ENCODE measurements at regions not wholly inside any gene's neighbourhood (a gene's known extent, or its start where the extent isn't known, plus 50 kb on each side); places are given as distances from the start of the nearest gene placed in this dataset.

DNA sequence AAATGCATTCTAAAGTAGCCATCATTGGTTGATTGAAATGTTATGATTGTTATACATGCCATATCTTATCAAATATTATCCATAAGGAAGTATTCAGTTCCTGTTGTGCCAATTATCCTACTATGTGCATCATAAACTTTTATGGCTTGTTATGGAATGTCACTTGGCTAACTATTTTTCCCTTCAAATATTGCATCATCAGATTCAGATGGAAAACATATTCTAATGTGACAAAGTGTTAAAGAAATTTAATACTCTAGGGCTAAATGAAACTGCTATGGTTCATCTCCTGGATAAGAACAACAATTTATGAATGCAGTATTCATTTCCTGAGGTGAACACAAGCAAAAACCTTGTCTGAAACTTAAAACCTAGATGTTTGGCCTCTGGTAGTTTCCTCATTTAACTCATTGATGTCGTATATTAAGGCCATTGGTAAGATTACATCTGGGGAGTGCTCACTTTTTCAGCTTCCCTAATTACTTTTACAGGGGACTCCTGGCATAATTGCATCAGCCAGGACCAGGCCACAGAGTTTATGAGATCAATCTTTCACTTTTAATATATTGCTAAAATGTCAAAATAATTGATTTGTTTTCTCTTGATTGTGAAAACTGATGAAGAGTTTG is 134.9 kb upstream of the CEP162 start:
- Histone ChIP-seq H3K36me3 (ENCODE audit: control insufficient read depth in 2 of 2, extremely low read depth in 1 of 2, insufficient read depth in 2 of 2, low read length in 2 of 2) (no peaks in the 10 kb centered on the region), H3K4me1 (ENCODE audit: control insufficient read depth, extremely low read depth, insufficient read depth, low read length) (no peaks in the 10 kb centered on the region), H3K27me3 (ENCODE audit: control insufficient read depth in 2 of 2, insufficient read depth in 2 of 2, low read length in 2 of 2) (peaks cover 0 to 4% of the 10 kb centered on the region in 2 experiments), H3K79me2 (ENCODE audit: control insufficient read depth, insufficient read depth, low read length) (no peaks in the 10 kb centered on the region), H4K20me1 (replicated peaks; ENCODE audit: control insufficient read depth, extremely low read depth, insufficient read depth, low read length) (no peaks in the 10 kb centered on the region), H3K27ac (ENCODE audit: insufficient read depth, low read depth, low read length) (no peak overlapping the region), H3K9ac (replicated peaks; ENCODE audit: extremely low read depth, insufficient read depth, low read length) (no peak overlapping the region), H3K4me3 (replicated peaks in 1 of 3; ENCODE audit: insufficient read depth in 1 of 3, low read depth in 1 of 3, low read length in 3 of 3) (no peak overlapping the region), H2AFZ (ENCODE audit: low read depth, low read length) (no peak overlapping the region), H3K4me2 (ENCODE audit: insufficient read depth, low read length) (no peak overlapping the region), H3K9me1 (replicated peaks; ENCODE audit: control insufficient read depth, extremely low read depth, insufficient read depth, low read length) (no peaks in the 10 kb centered on the region), H3K9me3 (replicated peaks; ENCODE audit: control insufficient read depth, insufficient read depth, low read length) (no peaks in the 10 kb centered on the region)
- ChIA-PET POLR2A (no interaction called here), CTCF (no interaction called here)
- FAIRE-seq = no peak
- no TSS peak for BruUV-seq (replicated peaks)
- intact Hi-C loops (cut with micrococcal nuclease) (no loop called here), dilution Hi-C loops (cut with MboI; ENCODE audit: extremely low pct_ligation_motif_present, low sequenced_read_pairs) (no loop called here)
- no peak for TF ChIP-seq JUN (IDR thresholded peaks at IDR 0.05; ENCODE audit: borderline replicate concordance, insufficient read depth, insufficient read length, low read depth)
- TF ChIP-seq, protein P1, sequence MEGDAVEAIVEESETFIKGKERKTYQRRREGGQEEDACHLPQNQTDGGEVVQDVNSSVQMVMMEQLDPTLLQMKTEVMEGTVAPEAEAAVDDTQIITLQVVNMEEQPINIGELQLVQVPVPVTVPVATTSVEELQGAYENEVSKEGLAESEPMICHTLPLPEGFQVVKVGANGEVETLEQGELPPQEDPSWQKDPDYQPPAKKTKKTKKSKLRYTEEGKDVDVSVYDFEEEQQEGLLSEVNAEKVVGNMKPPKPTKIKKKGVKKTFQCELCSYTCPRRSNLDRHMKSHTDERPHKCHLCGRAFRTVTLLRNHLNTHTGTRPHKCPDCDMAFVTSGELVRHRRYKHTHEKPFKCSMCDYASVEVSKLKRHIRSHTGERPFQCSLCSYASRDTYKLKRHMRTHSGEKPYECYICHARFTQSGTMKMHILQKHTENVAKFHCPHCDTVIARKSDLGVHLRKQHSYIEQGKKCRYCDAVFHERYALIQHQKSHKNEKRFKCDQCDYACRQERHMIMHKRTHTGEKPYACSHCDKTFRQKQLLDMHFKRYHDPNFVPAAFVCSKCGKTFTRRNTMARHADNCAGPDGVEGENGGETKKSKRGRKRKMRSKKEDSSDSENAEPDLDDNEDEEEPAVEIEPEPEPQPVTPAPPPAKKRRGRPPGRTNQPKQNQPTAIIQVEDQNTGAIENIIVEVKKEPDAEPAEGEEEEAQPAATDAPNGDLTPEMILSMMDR (IDR thresholded peaks at IDR 0.05; ENCODE audit: extremely low read depth in 1 of 2, insufficient read depth in 1 of 2, low read depth in 1 of 2, low read length in 2 of 2) = no peak
- TF ChIP-seq POLR2A (IDR thresholded peaks at IDR 0.05; ENCODE audit: low read depth, low read length) = no peak
- no peak for TF ChIP-seq FOS (IDR thresholded peaks at IDR 0.05; ENCODE audit: borderline replicate concordance, insufficient read depth, low read length)
- no peak for TF ChIP-seq EZH2 (IDR thresholded peaks at IDR 0.05; ENCODE audit: borderline replicate concordance, low read depth, low read length, severe bottlenecking)
- peak; percentile 23 for DNase-seq (ENCODE audit: low read depth, low spot score)
